ENCODE measurements at regions not wholly inside any gene's neighbourhood (a gene's known extent, or its start where the extent isn't known, plus 50 kb on each side); places are given as distances from the start of the nearest gene placed in this dataset.

DNA sequence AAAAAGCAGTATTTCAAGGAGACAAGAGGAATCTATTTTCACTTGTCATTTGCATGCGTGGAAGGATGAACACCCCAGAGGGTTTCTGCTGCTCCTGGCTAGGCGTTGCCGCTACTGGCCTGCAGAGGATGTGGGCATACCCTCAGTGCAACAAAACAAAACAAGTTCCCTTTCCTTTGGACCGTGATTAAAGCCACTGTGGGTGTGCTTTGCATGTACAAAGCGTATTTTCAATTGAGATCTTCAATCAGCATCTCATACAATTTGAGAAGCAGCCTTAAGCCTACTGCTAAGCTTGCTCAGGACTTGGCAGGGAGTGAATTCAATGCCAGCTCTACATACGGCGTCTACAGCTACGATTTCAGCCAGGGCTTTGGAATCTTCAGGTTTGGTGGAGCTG is 298.4 kb downstream of the LPIN1 start:
- no peak for ATAC-seq
- H3K9me3 ChIP-seq (ENCODE audit: control insufficient read depth, insufficient read depth, low read depth, low read length), result peaks cover 3% of the 10 kb centered on the region; the same call in 1 of the 2 replicates
- H3K27me3 ChIP-seq (ENCODE audit: control insufficient read depth, insufficient read depth, low read length), result no peaks in the 10 kb centered on the region
- no peak overlapping the region for H3K4me3 ChIP-seq (ENCODE audit: low read depth in 2 of 2, low read length in 2 of 2)
- intact Hi-C loops (cut with micrococcal nuclease; ENCODE audit: unreplicated experiment), result no loop called here
- CTCF ChIA-PET, result no interaction called here
- no peaks in the 10 kb centered on the region for H3K4me1 ChIP-seq (ENCODE audit: control insufficient read depth, insufficient read depth, low read length)
- no peaks in the 10 kb centered on the region for H3K36me3 ChIP-seq (ENCODE audit: control insufficient read depth, insufficient read depth, low read length)
- in situ Hi-C loops (cut with HindIII; ENCODE audit: low pct_unique_long_range_greater_than_20kb, low sequenced_read_pairs), result no loop called here
- DNase-seq (ENCODE audit: low read depth, low spot score), result no peak
- POLR2A ChIA-PET, result no interaction called here
- BruUV-seq (replicated peaks), result no TSS peak
- H3K27ac ChIP-seq (ENCODE audit: low read length), result no peak overlapping the region
- TF ChIP-seq POLR2AphosphoS5 (IDR thresholded peaks at IDR 0.05; ENCODE audit: low read depth, low read length) (no peak), SIN3A (IDR thresholded peaks at IDR 0.05; ENCODE audit: borderline replicate concordance, insufficient read depth, low read depth, low read length) (no peak), TCF7L2 (IDR thresholded peaks at IDR 0.05; ENCODE audit: low read depth, low read length) (no peak)
- TF ChIP-seq, protein P1, sequence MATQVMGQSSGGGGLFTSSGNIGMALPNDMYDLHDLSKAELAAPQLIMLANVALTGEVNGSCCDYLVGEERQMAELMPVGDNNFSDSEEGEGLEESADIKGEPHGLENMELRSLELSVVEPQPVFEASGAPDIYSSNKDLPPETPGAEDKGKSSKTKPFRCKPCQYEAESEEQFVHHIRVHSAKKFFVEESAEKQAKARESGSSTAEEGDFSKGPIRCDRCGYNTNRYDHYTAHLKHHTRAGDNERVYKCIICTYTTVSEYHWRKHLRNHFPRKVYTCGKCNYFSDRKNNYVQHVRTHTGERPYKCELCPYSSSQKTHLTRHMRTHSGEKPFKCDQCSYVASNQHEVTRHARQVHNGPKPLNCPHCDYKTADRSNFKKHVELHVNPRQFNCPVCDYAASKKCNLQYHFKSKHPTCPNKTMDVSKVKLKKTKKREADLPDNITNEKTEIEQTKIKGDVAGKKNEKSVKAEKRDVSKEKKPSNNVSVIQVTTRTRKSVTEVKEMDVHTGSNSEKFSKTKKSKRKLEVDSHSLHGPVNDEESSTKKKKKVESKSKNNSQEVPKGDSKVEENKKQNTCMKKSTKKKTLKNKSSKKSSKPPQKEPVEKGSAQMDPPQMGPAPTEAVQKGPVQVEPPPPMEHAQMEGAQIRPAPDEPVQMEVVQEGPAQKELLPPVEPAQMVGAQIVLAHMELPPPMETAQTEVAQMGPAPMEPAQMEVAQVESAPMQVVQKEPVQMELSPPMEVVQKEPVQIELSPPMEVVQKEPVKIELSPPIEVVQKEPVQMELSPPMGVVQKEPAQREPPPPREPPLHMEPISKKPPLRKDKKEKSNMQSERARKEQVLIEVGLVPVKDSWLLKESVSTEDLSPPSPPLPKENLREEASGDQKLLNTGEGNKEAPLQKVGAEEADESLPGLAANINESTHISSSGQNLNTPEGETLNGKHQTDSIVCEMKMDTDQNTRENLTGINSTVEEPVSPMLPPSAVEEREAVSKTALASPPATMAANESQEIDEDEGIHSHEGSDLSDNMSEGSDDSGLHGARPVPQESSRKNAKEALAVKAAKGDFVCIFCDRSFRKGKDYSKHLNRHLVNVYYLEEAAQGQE (IDR thresholded peaks at IDR 0.05; ENCODE audit: insufficient read depth in 1 of 2, low read depth in 2 of 2, low read length in 1 of 2), result no peak
- TF ChIP-seq, protein P2, sequence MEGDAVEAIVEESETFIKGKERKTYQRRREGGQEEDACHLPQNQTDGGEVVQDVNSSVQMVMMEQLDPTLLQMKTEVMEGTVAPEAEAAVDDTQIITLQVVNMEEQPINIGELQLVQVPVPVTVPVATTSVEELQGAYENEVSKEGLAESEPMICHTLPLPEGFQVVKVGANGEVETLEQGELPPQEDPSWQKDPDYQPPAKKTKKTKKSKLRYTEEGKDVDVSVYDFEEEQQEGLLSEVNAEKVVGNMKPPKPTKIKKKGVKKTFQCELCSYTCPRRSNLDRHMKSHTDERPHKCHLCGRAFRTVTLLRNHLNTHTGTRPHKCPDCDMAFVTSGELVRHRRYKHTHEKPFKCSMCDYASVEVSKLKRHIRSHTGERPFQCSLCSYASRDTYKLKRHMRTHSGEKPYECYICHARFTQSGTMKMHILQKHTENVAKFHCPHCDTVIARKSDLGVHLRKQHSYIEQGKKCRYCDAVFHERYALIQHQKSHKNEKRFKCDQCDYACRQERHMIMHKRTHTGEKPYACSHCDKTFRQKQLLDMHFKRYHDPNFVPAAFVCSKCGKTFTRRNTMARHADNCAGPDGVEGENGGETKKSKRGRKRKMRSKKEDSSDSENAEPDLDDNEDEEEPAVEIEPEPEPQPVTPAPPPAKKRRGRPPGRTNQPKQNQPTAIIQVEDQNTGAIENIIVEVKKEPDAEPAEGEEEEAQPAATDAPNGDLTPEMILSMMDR (IDR thresholded peaks at IDR 0.05), result no peak

DNA sequence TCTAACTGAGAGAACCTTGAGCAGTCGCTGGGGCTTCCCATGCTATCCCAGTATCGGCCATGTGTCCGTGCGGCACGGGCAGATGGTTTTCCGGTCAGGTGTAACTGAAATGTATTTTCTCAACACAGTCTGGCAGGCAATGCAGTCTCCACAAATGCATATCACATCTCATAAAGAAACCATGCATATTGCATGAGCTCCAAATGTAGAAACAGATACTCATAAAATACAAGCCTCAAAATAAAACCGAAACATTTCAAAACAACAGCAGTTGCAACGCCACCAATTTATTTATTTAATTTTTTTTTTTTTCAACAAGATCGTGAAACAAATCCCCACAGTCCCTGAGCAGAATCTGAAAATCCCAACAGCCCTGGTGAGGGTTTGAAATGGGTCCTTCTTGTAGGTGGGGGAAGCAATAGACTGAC is 299.4 kb downstream of the LPIN1 start:
- BruUV-seq (replicated peaks), result no TSS peak

More for the DNA sequence above, 299.4 kb downstream of the LPIN1 start:
- Histone ChIP-seq H3K9me3 (ENCODE audit: control insufficient read depth, insufficient read depth, low read depth, low read length) (no peaks in the 10 kb centered on the region; the same call in 1 of the 2 replicates), H3K27me3 (ENCODE audit: control insufficient read depth, insufficient read depth, low read length) (no peaks in the 10 kb centered on the region), H3K4me1 (ENCODE audit: control insufficient read depth, insufficient read depth, low read length) (no peaks in the 10 kb centered on the region), H3K27ac (ENCODE audit: low read length) (no peak overlapping the region), H3K4me3 (ENCODE audit: low read depth in 2 of 2, low read length in 2 of 2) (no peak overlapping the region), H3K36me3 (ENCODE audit: control insufficient read depth, insufficient read depth, low read length) (no peaks in the 10 kb centered on the region)
- intact Hi-C loops (cut with micrococcal nuclease; ENCODE audit: unreplicated experiment), result no loop called here
- DNase-seq (ENCODE audit: low read depth, low spot score) (no peak), ATAC-seq (no peak)
- in situ Hi-C loops (cut with HindIII; ENCODE audit: low pct_unique_long_range_greater_than_20kb, low sequenced_read_pairs), result no loop called here
- TF ChIP-seq, protein P2 (IDR thresholded peaks at IDR 0.05), result no peak
- TF ChIP-seq TCF7L2 (IDR thresholded peaks at IDR 0.05; ENCODE audit: low read depth, low read length) (no peak), SIN3A (IDR thresholded peaks at IDR 0.05; ENCODE audit: borderline replicate concordance, insufficient read depth, low read depth, low read length) (no peak), POLR2AphosphoS5 (IDR thresholded peaks at IDR 0.05; ENCODE audit: low read depth, low read length) (no peak)
- TF ChIP-seq, protein P1 (IDR thresholded peaks at IDR 0.05; ENCODE audit: insufficient read depth in 1 of 2, low read depth in 2 of 2, low read length in 1 of 2), result no peak
- POLR2A ChIA-PET, result interaction anchor here (0.7 kb wide), 1 partner anchor 12 kb away, joined by 6 read pairs; no protein-coding TSS in a partner anchor
- CTCF ChIA-PET, result no interaction called here

Data from Panc1 (cell line).